ENCODE measurements at regions not wholly inside any gene's neighbourhood (a gene's known extent, or its start where the extent isn't known, plus 50 kb on each side); places are given as distances from the start of the nearest gene placed in this dataset.

- no peak for TF ChIP-seq POLR2A (IDR thresholded peaks at IDR 0.05)
- no peak for TF ChIP-seq CTCF (IDR thresholded peaks at IDR 0.05 in 4 of 5, conservative IDR thresholded peaks at IDR 0.05 in 1 of 5)
Observed at GRCh38 chr2:234808907-234809306, 142.9 kb upstream of the SH3BP4 start.
